Neuronal stem cell (in vitro differentiated cells): ENCODE measurements at regions not wholly inside any gene's neighbourhood (a gene's known extent, or its start where the extent isn't known, plus 50 kb on each side); places are given as distances from the start of the nearest gene placed in this dataset.

Experiments
- DNase-seq: peaks from one replicate; pipeline ENCODE4 v3.0.0-alpha.2; 2013; ENCODE audit warnings: low spot score
- H2AFZ ChIP-seq: one replicate; pipeline ENCODE4 v1.6.1; 2013; ENCODE audit warnings: mild to moderate bottlenecking, low read length, inconsistent platforms
- H2AK5ac ChIP-seq: 2 replicates; pipeline ENCODE4 v1.6.1; 2013; ENCODE audit warnings: low read depth, mild to moderate bottlenecking, inconsistent platforms, low read length, moderate library complexity, mixed read lengths
- H2BK120ac ChIP-seq: 2 replicates; pipeline ENCODE4 v1.6.1; 2013; ENCODE audit warnings: low read depth, mild to moderate bottlenecking, inconsistent platforms, low read length, moderate library complexity, mixed read lengths
- H2BK12ac ChIP-seq: one replicate; pipeline ENCODE4 v1.6.1; 2013; ENCODE audit warnings: low read length, inconsistent platforms
- H2BK15ac ChIP-seq: 2 replicates; pipeline ENCODE4 v1.6.1; 2013; ENCODE audit warnings: mild to moderate bottlenecking, low read length, inconsistent platforms, mixed read lengths
- H2BK5ac ChIP-seq: one replicate; pipeline ENCODE4 v1.6.1; 2013; ENCODE audit warnings: inconsistent platforms, mild to moderate bottlenecking, low read length, moderate library complexity
- H3K14ac ChIP-seq: one replicate; pipeline ENCODE4 v1.6.1; 2013; ENCODE audit warnings: low read length, inconsistent platforms
- H3K18ac ChIP-seq: 2 replicates; pipeline ENCODE4 v1.6.1; 2013; ENCODE audit warnings: low read length, inconsistent platforms
- H3K23ac ChIP-seq: 2 replicates; pipeline ENCODE4 v1.6.1; 2013; ENCODE audit warnings: low read depth, mild to moderate bottlenecking, mixed read lengths, low read length, inconsistent platforms; ENCODE audit not compliant: poor library complexity
- H3K27ac ChIP-seq: replicated peaks from 3 replicates; pipeline ENCODE4 v1.5.1; 2013; ENCODE audit warnings: low read length, inconsistent platforms
- H3K27me3 ChIP-seq, 3 experiments: 2 replicates each; pipeline ENCODE4 v1.6.1; 2013; ENCODE audit warnings: low read length in 3 of 3, mild to moderate bottlenecking in 2 of 3, inconsistent platforms in 1 of 3, low read depth in 1 of 3, mixed read lengths in 1 of 3, moderate library complexity in 1 of 3; ENCODE audit not compliant: control insufficient read depth in 3 of 3, insufficient read depth in 3 of 3
- H3K36me3 ChIP-seq, 2 donors: replicated peaks in 1 of 2; 2 replicates each; pipeline ENCODE4 v1.6.1; 2013; ENCODE audit warnings: low read length in 2 of 2; ENCODE audit not compliant: control insufficient read depth in 2 of 2, insufficient read depth in 2 of 2
- H3K4ac ChIP-seq: 2 replicates; pipeline ENCODE4 v1.6.1; 2013; ENCODE audit warnings: inconsistent platforms, mild to moderate bottlenecking, low read length, moderate library complexity
- H3K4me1 ChIP-seq, 2 donors: 1 replicate in 1 of 2; 2 replicates in 1 of 2; pipeline ENCODE4 v1.6.1; 2013; ENCODE audit warnings: low read length in 2 of 2, low read depth in 1 of 2; ENCODE audit not compliant: control insufficient read depth in 2 of 2, insufficient read depth in 1 of 2
- H3K4me2 ChIP-seq: one replicate; pipeline ENCODE4 v1.6.1; 2013; ENCODE audit warnings: mild to moderate bottlenecking, low read length, inconsistent platforms; ENCODE audit not compliant: insufficient read depth, poor library complexity, severe bottlenecking
- H3K4me3 ChIP-seq, 2 donors: 2 replicates each; pipeline ENCODE4 v1.5.1; 2013; ENCODE audit warnings: low read length in 2 of 2, mild to moderate bottlenecking in 2 of 2, inconsistent platforms in 1 of 2, moderate library complexity in 1 of 2
- H3K79me1 ChIP-seq: one replicate; pipeline ENCODE4 v1.6.1; 2013; ENCODE audit warnings: low read depth, mild to moderate bottlenecking, inconsistent platforms, low read length, moderate library complexity
- H3K9ac ChIP-seq: one replicate; pipeline ENCODE4 v1.6.1; 2013; ENCODE audit warnings: mild to moderate bottlenecking, low read depth, low read length, inconsistent platforms; ENCODE audit not compliant: poor library complexity
- H3K9me3 ChIP-seq, 2 donors: replicated peaks in 1 of 2; 2 replicates each; pipeline versions ENCODE3 to v1.6.1; 2013; ENCODE audit warnings: low read length in 2 of 2, mild to moderate bottlenecking in 2 of 2, inconsistent platforms in 1 of 2, low read depth in 1 of 2, mixed read lengths in 1 of 2, moderate library complexity in 1 of 2; ENCODE audit not compliant: control insufficient read depth in 2 of 2, insufficient read depth in 1 of 2
- H4K8ac ChIP-seq: one replicate; pipeline ENCODE4 v1.6.1; 2013; ENCODE audit warnings: low read depth, mild to moderate bottlenecking, inconsistent platforms, low read length, moderate library complexity
- H4K91ac ChIP-seq: one replicate; pipeline ENCODE4 v1.6.1; 2013; ENCODE audit warnings: low read length, low read depth, mild to moderate bottlenecking, inconsistent platforms; ENCODE audit not compliant: poor library complexity
- WGBS, 2 donors: extraction: QIAGEN DNeasy Blood & Tissue Kit; methylation state at CpG; one replicate each; pipeline ENCODE4 v1.1.7; 2013; ENCODE audit warnings: missing lambda C conversion rate in 2 of 2, mixed read lengths in 1 of 2; ENCODE audit not compliant: insufficient read length in 2 of 2, insufficient replicate concordance in 1 of 2; ENCODE audit errors: extremely low coverage in 2 of 2; 5-methylcytosine and 5-hydroxymethylcytosine counted together

- no peak overlapping the region for H3K9ac ChIP-seq
- H2BK15ac ChIP-seq, result no peak overlapping the region
- H3K4me3 ChIP-seq, result no peak overlapping the region
- H2BK120ac ChIP-seq, result no peak overlapping the region
- no peaks in the 10 kb centered on the region for H3K79me1 ChIP-seq
- H3K27ac ChIP-seq, result no peak overlapping the region
- no CpG with 5 or more reads among the region's 6 CpGs for WGBS, 2 donors
- no peak overlapping the region for H2AK5ac ChIP-seq
- H3K9me3 ChIP-seq, result peaks cover 0 to 6% of the 10 kb centered on the region in 2 donors
- no peaks in the 10 kb centered on the region for H3K4me1 ChIP-seq
- H3K23ac ChIP-seq, result no peak overlapping the region
- H4K91ac ChIP-seq, result no peak overlapping the region
- H3K4ac ChIP-seq, result no peak overlapping the region
- H3K36me3 ChIP-seq, result no peaks in the 10 kb centered on the region
- DNase-seq, result no peak
- H3K4me2 ChIP-seq, result no peak overlapping the region
- no peak overlapping the region for H2AFZ ChIP-seq
- no peak overlapping the region for H3K14ac ChIP-seq
- no peaks in the 10 kb centered on the region for H3K27me3 ChIP-seq
- no peak overlapping the region for H4K8ac ChIP-seq
- H3K18ac ChIP-seq, result no peak overlapping the region
- H2BK12ac ChIP-seq, result no peak overlapping the region
- no peak overlapping the region for H2BK5ac ChIP-seq
Observed at GRCh38 chr9:2565676-2566340, 55.8 kb upstream of the VLDLR start.

GRCh38 chr9:2567922-2568321 lies 53.7 kb upstream of the VLDLR start:
- Histone ChIP-seq H2BK15ac (no peak overlapping the region), H3K9me3 (peaks cover 0 to under 1% of the 10 kb centered on the region in 2 donors), H4K8ac (no peak overlapping the region), H2AK5ac (no peak overlapping the region), H2AFZ (no peak overlapping the region), H3K14ac (no peak overlapping the region), H3K4ac (no peak overlapping the region), H3K23ac (no peak overlapping the region), H3K27ac (no peak overlapping the region), H3K36me3 (no peaks in the 10 kb centered on the region), H3K4me3 (no peak overlapping the region), H2BK120ac (no peak overlapping the region), H3K9ac (no peak overlapping the region), H2BK12ac (no peak overlapping the region), H3K4me1 (no peaks in the 10 kb centered on the region), H3K27me3 (no peaks in the 10 kb centered on the region), H3K79me1 (no peaks in the 10 kb centered on the region), H3K18ac (no peak overlapping the region), H2BK5ac (no peak overlapping the region), H3K4me2 (no peak overlapping the region), H4K91ac (no peak overlapping the region)
- no peak for DNase-seq

- DNase-seq, result no peak
- H3K27ac ChIP-seq, result no peak overlapping the region
- H2BK15ac ChIP-seq, result no peak overlapping the region
- H3K4me3 ChIP-seq, result no peak overlapping the region
- no peaks in the 10 kb centered on the region for H3K36me3 ChIP-seq
- no peak overlapping the region for H3K23ac ChIP-seq
- no peak overlapping the region for H3K4me2 ChIP-seq
- no peaks in the 10 kb centered on the region for H3K79me1 ChIP-seq
- no peaks in the 10 kb centered on the region for H3K27me3 ChIP-seq
- H2BK5ac ChIP-seq, result no peak overlapping the region
- no peak overlapping the region for H4K91ac ChIP-seq
- H2AK5ac ChIP-seq, result no peak overlapping the region
- no peak overlapping the region for H3K9ac ChIP-seq
- no peak overlapping the region for H2BK120ac ChIP-seq
- H3K14ac ChIP-seq, result no peak overlapping the region
- no peak overlapping the region for H3K18ac ChIP-seq
- H3K4ac ChIP-seq, result no peak overlapping the region
- H3K9me3 ChIP-seq, result peaks cover 0 to 1% of the 10 kb centered on the region in 2 donors
- H3K4me1 ChIP-seq, result no peaks in the 10 kb centered on the region
- H2AFZ ChIP-seq, result no peak overlapping the region
- no peak overlapping the region for H2BK12ac ChIP-seq
- no peak overlapping the region for H4K8ac ChIP-seq
Observed at GRCh38 chr9:2568689-2569088, 52.9 kb upstream of the VLDLR start.

- Histone ChIP-seq H2AFZ (no peak overlapping the region), H3K18ac (no peak overlapping the region)
Observed at GRCh38 chr9:2570615-2571479, 50.7 kb upstream of the VLDLR start.

More at GRCh38 chr9:2570615-2571479, 50.7 kb upstream of the VLDLR start:
- H4K91ac ChIP-seq, result no peak overlapping the region
- peaks cover 0 to 1% of the 10 kb centered on the region in 2 donors for H3K9me3 ChIP-seq
- no peak overlapping the region for H2BK12ac ChIP-seq
- no peak overlapping the region for H3K9ac ChIP-seq
- no peak overlapping the region for H2AK5ac ChIP-seq
- no peak overlapping the region for H3K27ac ChIP-seq
- no peak overlapping the region for H2BK15ac ChIP-seq
- no peaks in the 10 kb centered on the region for H3K79me1 ChIP-seq
- no peak overlapping the region for H2BK120ac ChIP-seq
- H3K4me2 ChIP-seq, result no peak overlapping the region
- no peak for DNase-seq
- no peak overlapping the region for H2BK5ac ChIP-seq
- no peaks in the 10 kb centered on the region for H3K4me1 ChIP-seq
- no peak overlapping the region for H3K4me3 ChIP-seq
- H3K27me3 ChIP-seq, result no peaks in the 10 kb centered on the region
- H3K14ac ChIP-seq, result no peak overlapping the region
- no CpG with 5 or more reads among the region's 7 CpGs for WGBS, 2 donors
- H3K4ac ChIP-seq, result no peak overlapping the region
- H3K23ac ChIP-seq, result no peak overlapping the region
- H4K8ac ChIP-seq, result no peak overlapping the region
- H3K36me3 ChIP-seq, result no peaks in the 10 kb centered on the region
